Lung (tissue), 11 donors: ENCODE measurements at regions not wholly inside any gene's neighbourhood (a gene's known extent, or its start where the extent isn't known, plus 50 kb on each side); places are given as distances from the start of the nearest gene placed in this dataset.

Source experiments
- ATAC-seq: fragments of 200-7000 bp; cut with Tn5 transposase; one replicate; pipeline ENCODE4 v1.9.1; 2020; ENCODE audit warnings: moderate number of reproducible peaks; ENCODE audit not compliant: insufficient read depth, low FRiP score
- DNase-seq, 3 donors: peaks; one replicate each; pipeline ENCODE4 v3.0.0-alpha.2; 2013 to 2017
- H3K27ac ChIP-seq, 2 donors: one replicate each; pipeline ENCODE4 v1.5.1; 2013; ENCODE audit warnings: mild to moderate bottlenecking in 2 of 2, moderate library complexity in 2 of 2, control low read depth in 1 of 2, inconsistent platforms in 1 of 2, low read depth in 1 of 2, low read length in 1 of 2
- H3K27me3 ChIP-seq, 3 donors: one replicate each; pipeline ENCODE4 v1.5.1; 2013; ENCODE audit warnings: low read length in 2 of 3; ENCODE audit not compliant: control insufficient read depth in 3 of 3, insufficient read depth in 3 of 3
- H3K36me3 ChIP-seq, 4 donors: one replicate each; pipeline ENCODE4 v1.5.1; 2013; ENCODE audit warnings: low read length in 4 of 4, mild to moderate bottlenecking in 1 of 4, moderate library complexity in 1 of 4; ENCODE audit not compliant: control insufficient read depth in 4 of 4, insufficient read depth in 4 of 4
- H3K4me1 ChIP-seq, 5 donors: one replicate each; pipeline ENCODE4 v1.5.1; 2013; ENCODE audit warnings: low read length in 5 of 5, mild to moderate bottlenecking in 2 of 5, moderate library complexity in 1 of 5; ENCODE audit not compliant: control insufficient read depth in 5 of 5, insufficient read depth in 5 of 5
- H3K4me3 ChIP-seq: one replicate; pipeline ENCODE4 v1.5.1; 2013; ENCODE audit warnings: mild to moderate bottlenecking, control low read depth, moderate library complexity
- H3K9ac ChIP-seq, 2 donors: one replicate each; pipeline ENCODE4 v1.5.1; 2013; ENCODE audit warnings: low read length in 2 of 2, control low read depth in 1 of 2; ENCODE audit not compliant: insufficient read depth in 1 of 2
- H3K9me3 ChIP-seq, 4 donors: one replicate each; pipeline ENCODE4 v1.5.1; 2013; ENCODE audit warnings: low read length in 3 of 4, mild to moderate bottlenecking in 1 of 4, moderate library complexity in 1 of 4; ENCODE audit not compliant: control insufficient read depth in 4 of 4, insufficient read depth in 3 of 4
- WGBS, 2 donors: extraction: QIAGEN DNeasy Blood & Tissue Kit; methylation state at CpG; one replicate each; pipeline ENCODE4 v1.1.7; 2013; 5-methylcytosine and 5-hydroxymethylcytosine counted together
- TF ChIP-seq, protein P1 (sequence below): IDR thresholded peaks from 2 replicates; pipeline ENCODE4 v1.5.1; 2012; ENCODE audit warnings: mild to moderate bottlenecking; ENCODE audit errors: control extremely low read depth, extremely low read depth
- donor health status: control.
- donor health status: control.
- donor health status: Bipolar disorder and iron deficiency.
- donor health status: healthy.
- donor health status: DM: yes; HTN: yes; CAD: no.

DNA sequence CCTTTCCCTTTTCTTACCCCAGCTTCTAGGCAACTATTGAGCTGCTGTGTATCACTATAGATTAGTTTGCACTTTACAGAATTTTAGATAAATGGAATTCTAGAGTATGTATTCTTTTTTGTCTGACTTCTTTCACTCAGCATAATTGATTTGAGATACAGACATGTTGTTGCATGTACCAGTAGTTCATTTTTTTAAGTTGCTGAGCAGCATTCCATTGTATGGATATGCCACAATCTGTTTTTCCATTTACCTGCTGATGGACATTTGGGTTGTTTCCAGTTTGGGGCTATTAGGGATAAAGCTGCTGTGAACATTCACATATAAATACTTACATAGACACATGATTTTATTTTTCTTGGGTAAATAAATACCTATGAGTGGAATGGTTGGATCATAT, 135.7 kb downstream of the IGF1 start:
- Histone ChIP-seq H3K27me3 (no peaks in the 10 kb centered on the region), H3K27ac (no peak overlapping the region), H3K9me3 (no peaks in the 10 kb centered on the region), H3K36me3 (no peaks in the 10 kb centered on the region), H3K9ac (no peak overlapping the region), H3K4me3 (no peak overlapping the region), H3K4me1 (no peaks in the 10 kb centered on the region)
- no peak for DNase-seq
- ATAC-seq, result no peak
- TF ChIP-seq, protein P1, sequence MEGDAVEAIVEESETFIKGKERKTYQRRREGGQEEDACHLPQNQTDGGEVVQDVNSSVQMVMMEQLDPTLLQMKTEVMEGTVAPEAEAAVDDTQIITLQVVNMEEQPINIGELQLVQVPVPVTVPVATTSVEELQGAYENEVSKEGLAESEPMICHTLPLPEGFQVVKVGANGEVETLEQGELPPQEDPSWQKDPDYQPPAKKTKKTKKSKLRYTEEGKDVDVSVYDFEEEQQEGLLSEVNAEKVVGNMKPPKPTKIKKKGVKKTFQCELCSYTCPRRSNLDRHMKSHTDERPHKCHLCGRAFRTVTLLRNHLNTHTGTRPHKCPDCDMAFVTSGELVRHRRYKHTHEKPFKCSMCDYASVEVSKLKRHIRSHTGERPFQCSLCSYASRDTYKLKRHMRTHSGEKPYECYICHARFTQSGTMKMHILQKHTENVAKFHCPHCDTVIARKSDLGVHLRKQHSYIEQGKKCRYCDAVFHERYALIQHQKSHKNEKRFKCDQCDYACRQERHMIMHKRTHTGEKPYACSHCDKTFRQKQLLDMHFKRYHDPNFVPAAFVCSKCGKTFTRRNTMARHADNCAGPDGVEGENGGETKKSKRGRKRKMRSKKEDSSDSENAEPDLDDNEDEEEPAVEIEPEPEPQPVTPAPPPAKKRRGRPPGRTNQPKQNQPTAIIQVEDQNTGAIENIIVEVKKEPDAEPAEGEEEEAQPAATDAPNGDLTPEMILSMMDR, result no peak

DNA sequence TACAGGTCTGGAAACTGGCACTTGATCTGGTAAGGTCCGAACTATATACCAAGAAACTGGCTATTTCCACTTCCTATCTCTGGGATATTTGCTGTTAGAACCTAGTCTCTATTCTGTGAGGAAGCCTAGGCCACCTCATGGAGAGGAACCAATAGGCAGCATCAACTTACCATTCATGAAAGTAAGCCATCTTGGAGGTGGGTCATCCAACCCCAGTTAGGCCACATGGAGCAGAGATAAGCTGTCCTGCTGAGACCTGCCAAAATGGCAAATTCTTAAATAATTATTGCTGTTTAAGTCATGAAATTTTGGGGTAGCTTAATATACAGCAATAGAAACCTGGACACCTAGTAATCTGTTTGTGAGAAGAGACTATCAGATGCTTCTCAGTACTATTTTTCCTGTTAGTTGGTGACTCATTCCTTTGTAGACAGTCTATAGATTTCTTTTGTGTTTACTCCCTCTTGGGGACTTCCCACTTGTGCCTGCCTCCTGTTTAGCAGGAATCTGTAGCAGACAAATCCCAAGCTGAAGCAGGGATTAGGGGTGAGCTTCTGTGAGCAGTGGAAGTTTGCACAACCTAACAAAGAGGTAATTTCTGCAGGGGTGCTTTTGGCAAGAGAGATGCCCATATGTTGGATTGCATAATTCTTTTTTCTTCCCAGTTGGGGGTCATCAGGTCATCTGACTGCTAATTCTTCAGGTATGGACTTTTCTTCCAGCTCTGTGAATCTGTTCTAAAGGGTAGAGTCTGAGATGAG, 136.8 kb downstream of the IGF1 start:
- Histone ChIP-seq H3K4me3 (no peak overlapping the region), H3K4me1 (no peaks in the 10 kb centered on the region), H3K9me3 (no peaks in the 10 kb centered on the region), H3K9ac (no peak overlapping the region), H3K27me3 (no peaks in the 10 kb centered on the region), H3K27ac (no peak overlapping the region), H3K36me3 (no peaks in the 10 kb centered on the region)
- ATAC-seq (no peak), DNase-seq (no peak)
- WGBS, 2 donors, result 88 to 94% methylated on average over 1 of the region's 1 CpG
- TF ChIP-seq, protein P1, result no peak

DNA sequence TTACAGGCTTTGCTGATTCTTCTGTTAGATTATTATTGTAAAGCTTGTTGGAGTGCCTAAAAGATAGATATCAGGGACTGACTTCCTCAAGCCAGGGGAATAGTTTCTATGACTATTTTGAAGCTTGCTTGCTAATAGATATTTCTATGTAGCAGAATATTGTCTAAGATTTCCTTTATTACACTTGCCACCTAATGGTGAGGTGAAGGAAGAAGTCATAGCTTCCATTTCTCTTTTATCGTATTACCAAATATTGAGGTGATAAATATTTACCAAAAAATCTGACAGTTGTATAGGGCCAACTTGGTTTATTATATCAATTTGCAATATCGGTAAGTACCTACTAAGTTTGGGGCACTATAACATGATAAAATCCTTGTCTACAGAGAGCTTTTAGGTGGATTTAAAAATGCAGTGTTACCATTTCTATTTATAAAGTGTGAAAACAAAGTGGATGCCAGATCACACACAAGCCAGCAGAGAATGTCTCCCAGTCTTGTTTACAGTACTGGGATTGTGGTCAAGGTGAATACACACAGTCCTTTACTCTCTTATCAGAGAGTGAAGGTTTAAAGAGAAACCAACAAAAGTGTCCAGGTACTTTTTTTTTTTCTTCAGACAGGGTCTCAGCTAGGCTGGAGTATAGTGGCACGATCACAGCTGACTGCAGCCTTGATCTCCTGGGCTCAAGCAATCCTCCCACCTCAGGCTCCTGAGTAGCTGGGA, 137.9 kb downstream of the IGF1 start:
- DNase-seq (no peak), ATAC-seq (no peak)
- WGBS, 2 donors, result 93% methylated on average over 3 of the region's 3 CpGs
- Histone ChIP-seq H3K27me3 (no peaks in the 10 kb centered on the region), H3K27ac (no peak overlapping the region), H3K9ac (no peak overlapping the region), H3K4me1 (no peaks in the 10 kb centered on the region), H3K9me3 (no peaks in the 10 kb centered on the region), H3K36me3 (no peaks in the 10 kb centered on the region), H3K4me3 (no peak overlapping the region)
- TF ChIP-seq, protein P1, result no peak
